GM12891 (cell line): ENCODE measurements at regions not wholly inside any gene's neighbourhood (a gene's known extent, or its start where the extent isn't known, plus 50 kb on each side); places are given as distances from the start of the nearest gene placed in this dataset.

Experiments
- PAX5 ChIP-seq: IDR thresholded peaks from 2 replicates; pipeline ENCODE4 v1.6.1; 2011; ENCODE audit warnings: low read length, moderate library complexity, mild to moderate bottlenecking; ENCODE audit not compliant: insufficient read depth, severe bottlenecking
- POLR2A ChIP-seq: IDR thresholded peaks from 2 replicates; pipeline ENCODE4 v1.6.1; 2011; ENCODE audit warnings: low read depth, low read length, control low read depth
- POLR2AphosphoS5 ChIP-seq: IDR thresholded peaks from 2 replicates; pipeline ENCODE4 v1.6.1; 2011; ENCODE audit warnings: low read depth, low read length, control low read depth
- POU2F2 ChIP-seq: IDR thresholded peaks from 2 replicates; pipeline ENCODE4 v1.6.1; 2011; ENCODE audit warnings: low read depth, mild to moderate bottlenecking, control low read depth, low read length, moderate library complexity
- SPI1 ChIP-seq: IDR thresholded peaks from 2 replicates; pipeline ENCODE4 v1.6.1; 2011; ENCODE audit warnings: low read depth, low read length, control low read depth
- TAF1 ChIP-seq: IDR thresholded peaks from 2 replicates; pipeline ENCODE4 v1.6.1; 2011; ENCODE audit warnings: low read depth, low read length, control low read depth

DNA sequence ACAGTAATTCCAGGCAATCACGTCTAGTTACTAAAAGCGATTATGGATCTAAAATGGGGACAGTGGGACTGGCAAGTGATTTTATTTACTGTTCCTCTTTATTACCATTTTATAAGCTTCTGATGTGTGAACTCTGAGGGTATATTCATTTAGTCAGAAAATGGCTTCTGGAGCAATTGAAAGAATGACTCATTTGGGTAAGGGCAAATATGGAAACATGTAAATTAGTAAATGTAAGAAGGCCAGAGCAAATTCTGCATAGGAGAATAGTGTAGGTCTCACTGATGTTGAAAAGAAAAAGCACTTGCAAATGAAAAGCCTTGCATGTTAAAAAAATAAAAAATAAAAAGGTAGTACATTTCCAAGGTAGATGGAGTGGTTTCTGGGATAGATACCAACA, 262.2 kb downstream of the KLF5 start:
- TF ChIP-seq POLR2AphosphoS5 (no peak), POLR2A (no peak), SPI1 (no peak), TAF1 (no peak), PAX5 (no peak), POU2F2 (no peak)
